ENCODE measurements at regions not wholly inside any gene's neighbourhood (a gene's known extent, or its start where the extent isn't known, plus 50 kb on each side); places are given as distances from the start of the nearest gene placed in this dataset.
"Not testable (repeated sequence)": the region's sequence is repeated elsewhere in the genome, so short reads cannot be mapped to it uniquely, and the experiment has no call there.

GRCh38 chr15:95635666-95636065 is 694.8 kb upstream of the NR2F2 start:
- H3K4me3 ChIP-seq (replicated peaks in 1 of 4; ENCODE audit: control extremely low read depth in 1 of 4, insufficient read depth in 1 of 4, low read depth in 3 of 4, low read length in 4 of 4), result no peak overlapping the region
- H4K20me1 ChIP-seq (ENCODE audit: control insufficient read depth, extremely low read depth, insufficient read depth, low read length), result no peaks in the 10 kb centered on the region
- no peak overlapping the region for H3K9ac ChIP-seq (ENCODE audit: insufficient read depth, low read length)
- no peaks in the 10 kb centered on the region for H3K36me3 ChIP-seq (ENCODE audit: control insufficient read depth, insufficient read depth, low read length)
- no peaks in the 10 kb centered on the region for H3K27me3 ChIP-seq (ENCODE audit: control insufficient read depth, insufficient read depth, low read length)
- DNase-seq (ENCODE audit: low read depth in 2 of 2), result no peak
- H3K27ac ChIP-seq (ENCODE audit: insufficient read depth, low read length), result no peak overlapping the region
- no peak overlapping the region for H3K4me2 ChIP-seq (ENCODE audit: extremely low read depth, insufficient read depth, low read length)
- TF ChIP-seq CTCF (conservative IDR thresholded peaks at IDR 0.05 in 1 of 2, IDR thresholded peaks at IDR 0.05 in 1 of 2; ENCODE audit: low read depth in 1 of 2, low read length in 2 of 2), result no peak
- H3K4me1 ChIP-seq (ENCODE audit: control insufficient read depth, extremely low read depth, insufficient read depth, low read length), result no peaks in the 10 kb centered on the region
- H3K9me3 ChIP-seq (ENCODE audit: control insufficient read depth, insufficient read depth, low read depth, low read length), result no peaks in the 10 kb centered on the region
- no peak overlapping the region for H2AFZ ChIP-seq (ENCODE audit: low read length)
- no peaks in the 10 kb centered on the region for H3K79me2 ChIP-seq (ENCODE audit: control insufficient read depth, insufficient read depth, low read length)

GRCh38 chr15:95636107-95636506 is 694.4 kb upstream of the NR2F2 start:
- Histone ChIP-seq H2AFZ (ENCODE audit: low read length) (no peak overlapping the region), H3K9me3 (ENCODE audit: control insufficient read depth, insufficient read depth, low read depth, low read length) (no peaks in the 10 kb centered on the region), H3K4me2 (ENCODE audit: extremely low read depth, insufficient read depth, low read length) (no peak overlapping the region), H3K4me3 (replicated peaks in 1 of 4; ENCODE audit: control extremely low read depth in 1 of 4, insufficient read depth in 1 of 4, low read depth in 3 of 4, low read length in 4 of 4) (no peak overlapping the region), H3K4me1 (ENCODE audit: control insufficient read depth, extremely low read depth, insufficient read depth, low read length) (no peaks in the 10 kb centered on the region), H3K27ac (ENCODE audit: insufficient read depth, low read length) (no peak overlapping the region), H4K20me1 (ENCODE audit: control insufficient read depth, extremely low read depth, insufficient read depth, low read length) (no peaks in the 10 kb centered on the region), H3K79me2 (ENCODE audit: control insufficient read depth, insufficient read depth, low read length) (no peaks in the 10 kb centered on the region), H3K9ac (ENCODE audit: insufficient read depth, low read length) (no peak overlapping the region), H3K36me3 (ENCODE audit: control insufficient read depth, insufficient read depth, low read length) (no peaks in the 10 kb centered on the region), H3K27me3 (ENCODE audit: control insufficient read depth, insufficient read depth, low read length) (no peaks in the 10 kb centered on the region)
- TF ChIP-seq CTCF (conservative IDR thresholded peaks at IDR 0.05 in 1 of 2, IDR thresholded peaks at IDR 0.05 in 1 of 2; ENCODE audit: low read depth in 1 of 2, low read length in 2 of 2) (no peak), EZH2 (IDR thresholded peaks at IDR 0.05; ENCODE audit: low read length, missing control alignments) (no peak)
- DNase-seq (ENCODE audit: low read depth in 2 of 2), result no peak

- H3K27ac ChIP-seq (ENCODE audit: insufficient read depth, low read length); H3K4me2 ChIP-seq (ENCODE audit: extremely low read depth, insufficient read depth, low read length); H4K20me1 ChIP-seq (ENCODE audit: control insufficient read depth, extremely low read depth, insufficient read depth, low read length); H2AFZ ChIP-seq (ENCODE audit: low read length); H3K9ac ChIP-seq (ENCODE audit: insufficient read depth, low read length); H3K4me1 ChIP-seq (ENCODE audit: control insufficient read depth, extremely low read depth, insufficient read depth, low read length); H3K36me3 ChIP-seq (ENCODE audit: control insufficient read depth, insufficient read depth, low read length); DNase-seq (ENCODE audit: low read depth in 2 of 2); H3K4me3 ChIP-seq (replicated peaks in 1 of 4; ENCODE audit: control extremely low read depth in 1 of 4, insufficient read depth in 1 of 4, low read depth in 3 of 4, low read length in 4 of 4); H3K27me3 ChIP-seq (ENCODE audit: control insufficient read depth, insufficient read depth, low read length); H3K79me2 ChIP-seq (ENCODE audit: control insufficient read depth, insufficient read depth, low read length); H3K9me3 ChIP-seq (ENCODE audit: control insufficient read depth, insufficient read depth, low read depth, low read length): not testable (repeated sequence)
Measured at GRCh38 chr15:95637234-95637633, 693.3 kb upstream of the NR2F2 start.

GRCh38 chr15:95639208-95639607 is 691.3 kb upstream of the NR2F2 start:
- no peak for DNase-seq (ENCODE audit: low read depth in 2 of 2)
- Histone ChIP-seq H3K4me2 (ENCODE audit: extremely low read depth, insufficient read depth, low read length) (no peak overlapping the region), H3K9me3 (ENCODE audit: control insufficient read depth, insufficient read depth, low read depth, low read length) (no peaks in the 10 kb centered on the region), H3K27ac (ENCODE audit: insufficient read depth, low read length) (no peak overlapping the region), H3K4me1 (ENCODE audit: control insufficient read depth, extremely low read depth, insufficient read depth, low read length) (no peaks in the 10 kb centered on the region), H2AFZ (ENCODE audit: low read length) (no peak overlapping the region), H3K36me3 (ENCODE audit: control insufficient read depth, insufficient read depth, low read length) (no peaks in the 10 kb centered on the region), H3K79me2 (ENCODE audit: control insufficient read depth, insufficient read depth, low read length) (no peaks in the 10 kb centered on the region), H3K4me3 (replicated peaks in 1 of 4; ENCODE audit: control extremely low read depth in 1 of 4, insufficient read depth in 1 of 4, low read depth in 3 of 4, low read length in 4 of 4) (no peak overlapping the region), H3K27me3 (ENCODE audit: control insufficient read depth, insufficient read depth, low read length) (no peaks in the 10 kb centered on the region), H3K9ac (ENCODE audit: insufficient read depth, low read length) (no peak overlapping the region), H4K20me1 (ENCODE audit: control insufficient read depth, extremely low read depth, insufficient read depth, low read length) (no peaks in the 10 kb centered on the region)
- TF ChIP-seq EZH2 (IDR thresholded peaks at IDR 0.05; ENCODE audit: low read length, missing control alignments), result no peak
- TF ChIP-seq CTCF (conservative IDR thresholded peaks at IDR 0.05 in 1 of 2, IDR thresholded peaks at IDR 0.05 in 1 of 2; ENCODE audit: low read depth in 1 of 2, low read length in 2 of 2), result no peak

Data from fibroblast of lung (primary cell).